OCI-LY1 (cell line): ENCODE measurements at regions not wholly inside any gene's neighbourhood (a gene's known extent, or its start where the extent isn't known, plus 50 kb on each side); places are given as distances from the start of the nearest gene placed in this dataset.

ENCODE experiments used
- CTCF ChIP-seq: fragments of 200-600 bp; sonication (generic), shearing (Covaris generic); IDR thresholded peaks from 2 replicates; pipeline ENCODE4 v1.5.1; 2017; ENCODE audit warnings: mild to moderate bottlenecking, antibody characterized with exemption, low read length, moderate library complexity, mixed read lengths
- EZH2 ChIP-seq: fragments of 200-600 bp; sonication (generic), shearing (Covaris generic); IDR thresholded peaks from 2 replicates; pipeline ENCODE4 v1.8.0; 2017; ENCODE audit warnings: borderline replicate concordance, mixed run types, mild to moderate bottlenecking, antibody characterized with exemption, low read length, moderate library complexity, mixed read lengths

GRCh38 chr13:34678154-34678553, 263.9 kb upstream of the NBEA start:
- no peak for TF ChIP-seq CTCF
- TF ChIP-seq EZH2 = no peak
